Amniotic epithelial cell (primary cell): ENCODE measurements at regions not wholly inside any gene's neighbourhood (a gene's known extent, or its start where the extent isn't known, plus 50 kb on each side); places are given as distances from the start of the nearest gene placed in this dataset.
A peak's percentile ranks its signal among the peaks of the same experiment; 100 is the strongest.

Source experiments
- DNase-seq: peaks from one replicate; pipeline ENCODE4 v3.0.0-alpha.2; 2010; ENCODE audit warnings: low read depth

- DNase-seq: no peak
Measured at GRCh38 chr2:146138820-146139219, 1618.9 kb upstream of the ZEB2 start.

DNA sequence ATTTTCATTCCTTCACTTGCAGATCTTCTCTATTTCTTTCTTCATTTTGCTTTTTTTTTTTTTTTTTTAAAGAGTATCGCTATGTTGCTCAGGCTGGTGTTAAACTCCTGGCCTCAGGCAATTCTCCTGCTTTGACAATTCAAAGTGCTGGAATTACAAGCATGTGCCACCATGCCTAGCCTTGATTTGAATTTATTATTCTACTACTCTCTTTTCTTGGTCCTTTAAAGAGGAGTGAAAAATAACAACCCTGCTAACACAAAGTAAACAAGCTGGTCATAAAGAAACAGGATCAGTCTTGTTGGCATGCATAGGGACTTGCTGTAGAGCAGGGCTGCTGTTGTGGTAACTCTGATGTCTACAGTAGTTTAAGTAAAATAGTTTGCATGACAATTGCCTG is 1615.3 kb upstream of the ZEB2 start:
- no peak for DNase-seq

- no peak for DNase-seq
Measured at GRCh38 chr2:146131785-146132184, 1611.9 kb upstream of the ZEB2 start.

GRCh38 chr2:146131048-146131447 is 1611.1 kb upstream of the ZEB2 start:
- DNase-seq: no peak

GRCh38 chr2:146130290-146130689 is 1610.4 kb upstream of the ZEB2 start:
- DNase-seq: no peak

DNA sequence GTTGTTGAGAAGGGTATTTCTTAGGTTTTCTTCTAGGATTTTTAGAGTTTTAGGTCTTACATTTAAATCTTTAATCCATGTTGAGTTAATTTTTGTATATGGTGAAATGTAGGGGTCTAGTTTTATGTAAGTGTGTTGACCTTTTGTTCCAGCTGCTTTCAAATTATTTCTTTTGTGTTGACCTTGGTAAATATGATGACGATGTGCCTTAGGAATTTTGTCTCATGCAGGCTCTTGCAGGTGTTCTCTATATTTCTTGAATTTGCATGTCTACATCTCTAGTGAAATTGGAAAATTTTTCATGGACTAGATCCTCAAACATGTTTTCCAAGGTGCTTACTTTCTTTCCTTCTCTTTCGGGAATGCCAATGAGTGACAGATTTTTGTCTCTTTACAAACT is 1609.3 kb upstream of the ZEB2 start:
- DNase-seq: no peak

GRCh38 chr2:146128216-146128615 is 1608.3 kb upstream of the ZEB2 start:
- DNase-seq: no peak

GRCh38 chr2:146125551-146125950 is 1605.6 kb upstream of the ZEB2 start:
- no peak for DNase-seq

DNA sequence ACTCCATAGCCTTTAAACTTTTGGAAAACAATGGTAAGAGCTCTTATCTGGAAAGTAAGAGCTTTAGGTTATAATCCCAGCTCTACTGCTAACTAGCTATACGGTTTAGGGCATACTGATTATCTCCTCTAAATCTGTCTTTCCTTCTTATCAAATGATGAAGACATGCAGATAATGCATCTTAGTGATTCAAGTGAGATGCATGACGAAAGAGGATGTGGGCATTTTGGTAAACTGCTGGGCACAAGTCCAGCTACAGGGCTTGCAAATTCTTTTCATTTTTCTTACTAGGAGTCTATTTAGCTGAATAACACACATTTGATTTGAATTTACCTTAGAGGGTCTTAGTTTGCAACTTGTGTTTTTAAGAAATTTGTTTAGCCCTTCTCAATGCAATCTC is 1604.8 kb upstream of the ZEB2 start:
- DNase-seq: peak; percentile 94

DNA sequence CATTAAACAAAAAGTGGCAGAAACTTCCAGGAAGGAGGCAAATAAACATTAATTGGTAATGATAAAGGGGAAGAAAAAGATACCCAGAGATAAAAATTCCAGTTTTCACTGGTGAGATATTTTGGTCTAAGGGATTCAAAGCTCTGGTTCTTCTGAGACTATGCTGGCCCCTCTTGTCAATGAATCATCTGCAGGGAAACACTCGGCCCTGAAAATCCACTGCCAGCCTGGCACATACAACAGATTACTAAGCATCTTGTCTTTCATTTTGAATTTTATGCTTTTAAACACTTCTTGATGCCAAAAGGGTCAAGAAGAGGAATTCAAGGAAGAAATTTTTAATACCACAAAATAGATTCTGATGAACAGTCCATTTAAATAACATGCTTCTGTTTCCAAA is 1603.8 kb upstream of the ZEB2 start:
- DNase-seq: peak; percentile 75

DNA sequence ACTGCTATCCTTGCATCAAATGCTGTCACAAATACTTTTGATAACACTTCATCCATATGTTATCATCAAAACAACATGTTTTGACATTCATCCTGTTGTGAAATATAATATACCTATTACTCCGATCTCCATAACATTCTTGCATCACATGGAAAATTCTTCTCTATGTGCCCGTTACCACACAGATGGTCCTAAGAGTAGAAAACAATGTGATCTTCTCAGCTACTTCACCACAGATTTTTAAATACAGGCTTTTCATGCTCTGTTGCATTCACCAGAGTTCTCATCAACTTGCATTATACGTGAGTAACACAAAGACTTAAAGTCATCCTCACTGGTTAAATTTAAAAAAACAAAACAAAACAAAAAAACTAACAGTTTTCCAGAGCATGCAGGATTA is 1603.3 kb upstream of the ZEB2 start:
- peak; percentile 84 for DNase-seq

- DNase-seq: no peak
Measured at GRCh38 chr2:146119586-146119985, 1599.7 kb upstream of the ZEB2 start.

GRCh38 chr2:146108993-146109392 is 1589.1 kb upstream of the ZEB2 start:
- peak; percentile 78 for DNase-seq

DNA sequence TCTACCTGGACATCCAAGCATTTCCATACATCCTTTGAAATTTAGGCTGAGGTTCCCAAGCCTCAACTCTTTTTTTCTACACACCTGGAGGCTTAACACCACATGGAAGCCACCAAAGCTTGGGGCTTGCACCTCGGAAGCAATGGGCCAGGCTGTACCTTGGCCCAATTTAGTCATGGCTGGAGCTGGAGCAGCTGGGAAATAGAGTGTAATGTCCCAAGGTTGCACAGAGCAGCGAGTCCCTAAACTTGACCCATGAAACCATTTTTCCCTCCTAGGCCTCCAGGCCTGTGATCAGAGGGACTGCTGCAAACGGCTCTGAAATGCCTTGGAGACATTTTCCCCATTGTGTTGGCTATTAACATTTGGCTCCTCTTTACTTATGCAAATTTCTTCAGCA is 1574.3 kb upstream of the ZEB2 start:
- DNase-seq: no peak

DNA sequence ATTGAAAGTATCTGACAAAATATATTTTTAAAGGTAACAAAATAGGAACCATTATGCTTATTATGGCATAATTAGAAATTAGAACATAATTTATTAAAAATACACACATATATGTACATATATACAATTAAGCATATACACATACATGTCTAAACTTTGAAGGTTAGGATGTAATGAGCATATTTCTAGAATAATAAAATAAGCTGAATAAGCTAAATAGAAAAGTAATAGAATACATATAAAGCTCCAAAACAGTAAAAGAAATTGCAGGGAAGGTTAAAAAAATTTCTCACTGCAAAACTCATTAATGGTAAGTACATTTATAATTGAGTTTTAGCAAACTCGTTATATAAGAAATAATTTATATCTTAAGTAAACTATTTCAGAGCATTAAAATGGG is 1561.5 kb upstream of the ZEB2 start:
- no peak for DNase-seq

- no peak for DNase-seq
Measured at GRCh38 chr2:146080925-146081324, 1561.0 kb upstream of the ZEB2 start.

- DNase-seq: peak; percentile 13
Measured at GRCh38 chr2:146079216-146079615, 1559.3 kb upstream of the ZEB2 start.

GRCh38 chr2:146077156-146077555 is 1557.2 kb upstream of the ZEB2 start:
- no peak for DNase-seq

DNA sequence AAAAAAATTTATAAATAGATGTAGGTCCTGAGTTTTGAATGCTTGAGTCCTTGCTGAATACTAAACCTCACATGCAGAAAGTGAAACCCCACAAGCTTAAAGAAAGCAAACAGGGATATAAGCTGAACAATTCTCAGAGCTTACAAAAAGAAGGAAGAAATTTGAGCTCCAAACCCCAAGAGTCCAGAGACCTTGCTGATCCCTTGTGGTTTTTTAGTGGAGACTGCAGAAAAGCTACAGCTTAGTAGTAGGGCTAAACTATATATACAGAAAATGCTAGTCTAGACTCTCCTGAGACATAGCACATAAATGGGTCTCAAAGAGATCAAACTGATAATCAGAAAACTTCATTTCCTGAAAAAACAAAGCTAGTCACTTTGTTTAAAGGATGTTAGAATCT is 1548.1 kb upstream of the ZEB2 start:
- DNase-seq: no peak

GRCh38 chr2:146048141-146048540 is 1528.2 kb upstream of the ZEB2 start:
- no peak for DNase-seq

- peak; percentile 43 for DNase-seq
Measured at GRCh38 chr2:146041274-146041910, 1521.5 kb upstream of the ZEB2 start.

DNA sequence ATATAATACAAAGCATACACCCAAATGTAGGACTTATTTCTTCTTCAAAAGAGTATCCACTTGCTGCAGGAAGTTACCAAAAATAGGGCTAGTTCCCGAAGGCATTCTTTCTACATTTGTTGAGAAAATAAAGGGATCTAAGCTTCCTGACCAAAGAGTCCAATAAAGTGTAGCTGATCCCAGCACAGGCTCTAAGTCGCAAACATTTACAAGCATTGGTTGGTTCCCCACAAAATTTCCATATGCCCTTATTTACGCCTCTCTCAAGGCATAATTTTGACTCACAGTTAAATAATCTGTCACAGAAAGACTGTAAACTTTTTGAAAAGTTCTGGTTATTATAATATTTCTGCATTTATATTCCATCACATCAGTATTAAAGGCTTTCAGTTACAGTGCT is 1520.1 kb upstream of the ZEB2 start:
- DNase-seq: no peak

DNA sequence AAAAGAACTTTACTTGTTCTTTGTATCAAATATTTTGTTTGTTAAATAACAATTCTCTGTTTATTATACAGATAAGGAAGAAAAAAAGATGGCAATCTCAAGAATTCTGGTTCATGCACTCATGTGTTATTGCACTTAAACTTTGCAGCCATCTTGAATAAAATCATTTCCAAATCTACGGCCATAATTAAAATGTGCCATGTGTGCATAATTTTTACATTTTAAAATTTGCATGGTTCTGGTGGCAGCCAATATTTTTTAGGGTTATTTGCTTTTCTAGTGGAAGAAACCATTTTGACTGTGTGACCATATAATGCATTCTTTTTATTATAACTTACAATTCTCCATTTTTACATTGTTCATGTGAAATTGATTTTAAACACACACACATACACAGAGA is 1518.1 kb upstream of the ZEB2 start:
- no peak for DNase-seq

GRCh38 chr2:146037334-146037870 is 1517.5 kb upstream of the ZEB2 start:
- no peak for DNase-seq
